Astrocyte of the spinal cord (primary cell): ENCODE measurements at regions not wholly inside any gene's neighbourhood (a gene's known extent, or its start where the extent isn't known, plus 50 kb on each side); places are given as distances from the start of the nearest gene placed in this dataset.

ENCODE experiments used
- DNase-seq: peaks from one replicate; pipeline ENCODE4 v3.0.0; 2011; ENCODE audit warnings: low read depth, low spot score
- H3K4me3 ChIP-seq: 2 replicates; pipeline ENCODE4 v1.5.1; 2011; ENCODE audit warnings: low read depth, mild to moderate bottlenecking, low read length, moderate library complexity
- in situ Hi-C: cut with HindIII; loops from 2 replicates; pipeline ENCODE4 v1.10.0; 2017; ENCODE audit warnings: low sequenced_read_pairs
- TF ChIP-seq, protein P1 (sequence below): IDR thresholded peaks from 2 replicates; pipeline ENCODE4 v1.5.1; 2012; ENCODE audit warnings: low read depth, mild to moderate bottlenecking, low read length, inconsistent platforms

DNA sequence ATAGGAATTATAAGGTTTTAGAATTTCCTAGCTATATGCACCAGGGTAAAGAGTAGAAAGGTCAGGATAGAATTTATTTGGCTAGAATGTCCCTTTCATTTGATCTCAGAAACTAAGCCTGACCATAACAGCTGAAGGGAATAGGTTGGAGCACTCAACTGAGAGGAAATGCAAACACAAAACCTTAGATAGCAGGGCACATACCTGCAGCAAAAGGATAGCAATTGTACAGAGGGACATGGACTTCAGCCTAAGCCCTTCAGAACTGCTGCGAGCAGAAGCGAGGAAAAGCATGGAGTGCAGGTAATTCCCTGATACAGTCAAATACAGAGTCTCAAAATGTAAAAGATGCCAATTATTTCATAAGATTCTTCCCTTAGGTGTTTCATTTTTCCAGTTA lies 211.0 kb upstream of the DDI1 start:
- TF ChIP-seq, protein P1, sequence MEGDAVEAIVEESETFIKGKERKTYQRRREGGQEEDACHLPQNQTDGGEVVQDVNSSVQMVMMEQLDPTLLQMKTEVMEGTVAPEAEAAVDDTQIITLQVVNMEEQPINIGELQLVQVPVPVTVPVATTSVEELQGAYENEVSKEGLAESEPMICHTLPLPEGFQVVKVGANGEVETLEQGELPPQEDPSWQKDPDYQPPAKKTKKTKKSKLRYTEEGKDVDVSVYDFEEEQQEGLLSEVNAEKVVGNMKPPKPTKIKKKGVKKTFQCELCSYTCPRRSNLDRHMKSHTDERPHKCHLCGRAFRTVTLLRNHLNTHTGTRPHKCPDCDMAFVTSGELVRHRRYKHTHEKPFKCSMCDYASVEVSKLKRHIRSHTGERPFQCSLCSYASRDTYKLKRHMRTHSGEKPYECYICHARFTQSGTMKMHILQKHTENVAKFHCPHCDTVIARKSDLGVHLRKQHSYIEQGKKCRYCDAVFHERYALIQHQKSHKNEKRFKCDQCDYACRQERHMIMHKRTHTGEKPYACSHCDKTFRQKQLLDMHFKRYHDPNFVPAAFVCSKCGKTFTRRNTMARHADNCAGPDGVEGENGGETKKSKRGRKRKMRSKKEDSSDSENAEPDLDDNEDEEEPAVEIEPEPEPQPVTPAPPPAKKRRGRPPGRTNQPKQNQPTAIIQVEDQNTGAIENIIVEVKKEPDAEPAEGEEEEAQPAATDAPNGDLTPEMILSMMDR, result no peak
- in situ Hi-C loops, result no loop called here
- no peak overlapping the region for H3K4me3 ChIP-seq
- no peak for DNase-seq

- TF ChIP-seq, protein P1, result no peak
- DNase-seq, result no peak
- in situ Hi-C loops, result no loop called here
- H3K4me3 ChIP-seq, result no peak overlapping the region
These were observed 209.6 kb upstream of the DDI1 start for GRCh38 chr11:103826856-103827255.

DNA sequence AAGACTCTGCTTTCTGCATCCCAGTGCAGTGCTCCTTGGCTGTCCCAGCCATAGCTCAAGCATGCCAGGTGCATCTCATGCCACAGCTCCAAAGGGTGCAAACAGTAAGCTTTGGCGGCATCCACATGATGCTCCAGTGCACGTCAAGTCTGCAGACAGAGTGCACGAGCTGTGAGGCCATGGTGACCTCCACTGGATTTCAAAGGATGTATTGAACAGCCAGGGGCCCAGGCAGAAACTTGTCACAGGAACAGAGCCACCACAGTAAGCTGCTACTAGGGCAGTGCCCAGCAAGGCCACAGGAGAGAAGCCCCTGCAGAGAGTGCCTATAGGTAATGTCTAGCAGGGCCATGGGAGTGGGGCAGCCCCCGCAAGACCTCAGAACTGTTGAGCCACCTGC lies 206.8 kb upstream of the DDI1 start:
- DNase-seq, result no peak
- H3K4me3 ChIP-seq, result no peak overlapping the region
- in situ Hi-C loops, result no loop called here
- TF ChIP-seq, protein P1, result no peak

- in situ Hi-C loops, result no loop called here
- no peak overlapping the region for H3K4me3 ChIP-seq
- no peak for DNase-seq
- TF ChIP-seq, protein P1, result no peak
These were observed 206.2 kb upstream of the DDI1 start for GRCh38 chr11:103830205-103830604.

DNA sequence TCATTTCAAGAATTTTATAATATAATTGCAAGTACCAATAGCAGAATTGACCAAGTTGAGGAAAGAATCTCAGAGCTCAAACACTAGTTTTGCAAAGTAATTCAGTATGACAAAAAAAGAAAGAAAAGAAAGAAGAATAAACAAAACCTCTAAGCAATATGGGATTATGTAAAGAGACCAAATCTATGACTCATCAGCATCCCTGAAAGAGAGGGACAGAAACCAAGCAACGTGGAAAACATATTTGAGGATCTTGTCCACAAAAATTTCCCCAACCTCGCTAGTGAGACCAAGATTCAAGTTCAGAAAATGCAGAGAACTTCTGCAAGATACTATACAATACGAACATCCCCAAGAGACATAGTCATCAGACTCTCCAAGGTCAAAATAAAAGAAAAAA lies 203.7 kb upstream of the DDI1 start:
- TF ChIP-seq, protein P1, result no peak
- DNase-seq, result no peak
- no peak overlapping the region for H3K4me3 ChIP-seq
- in situ Hi-C loops, result no loop called here

- H3K4me3 ChIP-seq, result no peak overlapping the region
- in situ Hi-C loops, result no loop called here
- no peak for DNase-seq
- TF ChIP-seq, protein P1, result no peak
These were observed 194.2 kb upstream of the DDI1 start for GRCh38 chr11:103842191-103842590.

- in situ Hi-C loops, result no loop called here
- TF ChIP-seq, protein P1, result no peak
- peak; percentile 75 for DNase-seq
- no peak overlapping the region for H3K4me3 ChIP-seq
These were observed 193.6 kb upstream of the DDI1 start for GRCh38 chr11:103842795-103843194.
